Spinal cord (tissue), 9 donors: ENCODE measurements at regions not wholly inside any gene's neighbourhood (a gene's known extent, or its start where the extent isn't known, plus 50 kb on each side); places are given as distances from the start of the nearest gene placed in this dataset.
A peak's percentile ranks its signal among the peaks of the same experiment; 100 is the strongest.

Experiments used
- DNase-seq, 6 donors: peaks; one replicate each; pipeline versions ENCODE4 v3.0.0 to v3.0.0-alpha.2; 2013 to 2015; ENCODE audit warnings: low spot score in 6 of 6, low read depth in 4 of 6
- H3K27ac ChIP-seq: one replicate; pipeline ENCODE4 v1.5.1; 2013; ENCODE audit warnings: low read depth, low read length, control low read depth
- H3K27me3 ChIP-seq: one replicate; pipeline ENCODE4 v1.6.1; 2013; ENCODE audit warnings: low read length; ENCODE audit not compliant: control insufficient read depth, insufficient read depth
- H3K36me3 ChIP-seq: one replicate; pipeline ENCODE4 v1.6.1; 2013; ENCODE audit warnings: low read length; ENCODE audit not compliant: control insufficient read depth, insufficient read depth
- H3K4me1 ChIP-seq: one replicate; pipeline ENCODE4 v1.6.1; 2013; ENCODE audit warnings: low read length; ENCODE audit not compliant: control insufficient read depth, insufficient read depth
- H3K4me3 ChIP-seq: one replicate; pipeline ENCODE4 v1.5.1; 2013; ENCODE audit warnings: low read depth, low read length, control low read depth
- H3K9me3 ChIP-seq: one replicate; pipeline ENCODE4 v1.6.1; 2013; ENCODE audit warnings: low read length; ENCODE audit not compliant: control insufficient read depth, insufficient read depth
- WGBS: methylation state at CpG from one replicate; pipeline ENCODE4 v1.1.5; 2013; ENCODE audit warnings: missing lambda C conversion rate; ENCODE audit not compliant: insufficient coverage; 5-methylcytosine and 5-hydroxymethylcytosine counted together
- donor health status: healthy.

DNA sequence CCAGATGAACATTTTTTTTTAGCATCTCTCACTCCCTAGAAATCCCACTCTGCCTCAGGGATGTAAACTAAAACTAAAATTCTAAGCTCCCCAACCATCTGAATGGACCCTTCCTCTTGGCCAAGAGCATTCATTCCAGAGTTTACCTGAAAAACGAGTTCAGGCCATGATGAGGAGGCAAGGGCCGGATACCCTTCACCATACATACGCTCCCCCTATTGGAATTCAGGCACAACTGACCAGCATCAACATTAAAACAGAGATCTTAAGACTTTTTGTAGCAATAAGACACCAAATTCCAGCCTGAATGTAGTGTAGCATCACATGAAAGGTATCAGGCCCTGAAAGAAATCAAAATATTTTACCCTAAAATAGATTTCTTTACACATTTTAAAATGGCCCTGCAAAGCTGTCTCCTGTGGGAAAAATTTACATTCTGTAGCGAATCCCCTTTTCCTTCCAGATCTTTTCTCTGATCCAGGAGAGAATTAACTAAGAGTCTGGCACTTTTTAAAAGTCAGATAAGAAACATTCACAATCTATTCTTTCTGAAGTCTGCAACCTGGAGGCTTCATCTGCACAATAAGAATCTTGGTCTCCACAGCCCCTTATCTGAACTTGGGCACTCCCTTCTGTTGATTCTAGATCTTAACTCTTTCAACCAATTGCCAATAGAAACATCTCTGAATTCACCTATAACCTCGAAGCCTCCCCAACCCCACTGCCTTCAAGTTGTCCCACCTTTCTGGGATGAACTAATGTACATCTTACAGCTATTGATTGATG, 888.5 kb downstream of the UQCRFS1 start:
- WGBS, result 83% methylated on average over 4 of the region's 5 CpGs
- H3K27me3 ChIP-seq, result no peaks in the 10 kb centered on the region
- H3K36me3 ChIP-seq, result no peaks in the 10 kb centered on the region
- no peak overlapping the region for H3K27ac ChIP-seq
- H3K4me3 ChIP-seq, result no peak overlapping the region
- no peak for DNase-seq
- peaks cover 3% of the 10 kb centered on the region for H3K4me1 ChIP-seq
- H3K9me3 ChIP-seq, result no peaks in the 10 kb centered on the region

DNA sequence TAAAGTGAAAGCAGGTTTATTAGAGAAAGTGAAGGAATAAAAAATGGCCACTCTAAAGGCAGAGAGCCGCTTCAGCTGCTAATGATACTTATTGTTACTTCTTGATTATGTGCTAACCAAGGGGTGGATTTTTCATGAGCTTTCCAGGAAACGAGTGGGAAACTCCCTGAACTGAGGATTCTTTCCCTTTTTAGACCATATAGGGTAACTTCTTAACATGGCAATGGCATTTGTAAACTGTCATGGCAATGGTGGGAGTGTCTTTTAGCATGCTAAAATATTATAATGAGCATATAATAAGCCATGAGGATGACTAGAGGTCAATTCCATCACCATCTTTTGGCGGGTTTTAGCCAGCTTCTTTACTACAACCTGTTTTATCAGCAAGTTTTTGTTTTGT, 890.0 kb downstream of the UQCRFS1 start:
- Histone ChIP-seq H3K9me3 (no peaks in the 10 kb centered on the region), H3K27me3 (no peaks in the 10 kb centered on the region), H3K27ac (no peak overlapping the region), H3K36me3 (no peaks in the 10 kb centered on the region), H3K4me3 (no peak overlapping the region), H3K4me1 (peaks cover 6% of the 10 kb centered on the region)
- no CpG with 5 or more reads among the region's 3 CpGs for WGBS
- DNase-seq, result no peak

DNA sequence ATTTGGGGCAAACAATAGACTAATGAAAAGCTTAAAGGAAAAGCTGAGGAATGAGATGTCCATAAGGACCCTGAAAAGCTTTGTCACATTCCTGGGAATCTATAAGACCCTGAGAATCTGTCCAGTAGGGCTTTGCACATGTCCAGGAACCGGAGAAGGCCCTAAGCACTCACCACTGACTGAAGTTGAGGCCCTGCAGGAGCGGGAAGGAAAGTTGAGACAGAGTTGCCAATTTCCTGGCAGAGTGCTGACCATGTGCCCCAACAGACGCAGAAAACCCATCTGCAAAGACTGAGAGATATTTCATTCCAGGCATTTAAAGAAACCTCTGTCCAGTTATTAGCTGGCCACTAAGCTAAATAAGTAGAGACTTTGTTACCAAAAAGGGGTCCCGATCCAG, 890.5 kb downstream of the UQCRFS1 start:
- H3K27me3 ChIP-seq, result no peaks in the 10 kb centered on the region
- H3K4me1 ChIP-seq, result peaks cover 6% of the 10 kb centered on the region
- H3K4me3 ChIP-seq, result no peak overlapping the region
- H3K27ac ChIP-seq, result no peak overlapping the region
- WGBS, result 76% methylated on average over 2 of the region's 4 CpGs
- H3K36me3 ChIP-seq, result no peaks in the 10 kb centered on the region
- no peaks in the 10 kb centered on the region for H3K9me3 ChIP-seq
- DNase-seq, result no peak

DNA sequence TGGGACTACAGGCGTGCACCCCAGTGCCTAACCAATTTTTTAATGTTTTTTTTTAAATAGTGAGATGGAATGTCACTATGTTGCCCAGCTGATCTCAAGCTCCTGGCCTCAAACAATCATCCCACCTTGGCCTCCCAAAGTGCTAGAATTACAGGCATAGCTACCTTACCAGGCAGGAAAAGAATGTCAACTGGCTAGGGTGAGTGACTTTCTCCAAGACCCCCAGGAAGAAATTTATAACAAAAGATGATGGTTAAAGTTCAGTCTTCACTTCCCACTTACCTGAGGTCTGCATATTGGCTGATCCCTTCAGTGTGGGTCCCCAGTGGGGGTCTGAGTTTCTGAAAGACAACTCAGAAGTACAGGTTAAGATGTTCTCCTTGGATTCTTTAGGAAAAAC, 893.0 kb downstream of the UQCRFS1 start:
- Histone ChIP-seq H3K9me3 (no peaks in the 10 kb centered on the region), H3K27ac (no peak overlapping the region), H3K36me3 (no peaks in the 10 kb centered on the region), H3K27me3 (no peaks in the 10 kb centered on the region), H3K4me3 (no peak overlapping the region), H3K4me1 (peaks cover 13% of the 10 kb centered on the region)
- WGBS, result no CpG with 5 or more reads among the region's 1 CpG
- DNase-seq, result no peak

DNA sequence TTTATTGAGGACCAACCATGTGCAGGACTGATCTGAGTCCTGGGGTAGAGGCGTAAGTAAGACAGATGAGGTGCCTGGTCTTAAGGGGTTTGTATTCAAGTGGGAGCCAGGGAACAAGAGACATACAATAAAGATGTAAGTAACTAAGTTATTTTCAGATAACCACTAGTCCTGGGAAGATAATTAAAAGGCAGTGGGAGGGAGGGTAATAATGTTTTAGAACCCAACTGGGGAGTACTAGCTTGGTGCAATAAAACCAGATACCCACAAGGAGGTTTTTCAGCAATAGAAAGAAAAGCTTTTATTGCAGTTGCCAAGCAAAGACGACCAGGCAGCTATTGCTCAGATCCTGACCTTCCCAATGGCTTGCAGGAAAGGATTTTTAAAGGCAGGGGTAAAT, 893.7 kb downstream of the UQCRFS1 start:
- DNase-seq, result peak in 1 of 6 donors; percentile 89
- Histone ChIP-seq H3K4me3 (no peak overlapping the region), H3K36me3 (no peaks in the 10 kb centered on the region), H3K27ac (no peak overlapping the region), H3K9me3 (no peaks in the 10 kb centered on the region), H3K27me3 (no peaks in the 10 kb centered on the region), H3K4me1 (peaks cover 18% of the 10 kb centered on the region)
- WGBS, result 67% methylated on average over 1 of the region's 2 CpGs

DNA sequence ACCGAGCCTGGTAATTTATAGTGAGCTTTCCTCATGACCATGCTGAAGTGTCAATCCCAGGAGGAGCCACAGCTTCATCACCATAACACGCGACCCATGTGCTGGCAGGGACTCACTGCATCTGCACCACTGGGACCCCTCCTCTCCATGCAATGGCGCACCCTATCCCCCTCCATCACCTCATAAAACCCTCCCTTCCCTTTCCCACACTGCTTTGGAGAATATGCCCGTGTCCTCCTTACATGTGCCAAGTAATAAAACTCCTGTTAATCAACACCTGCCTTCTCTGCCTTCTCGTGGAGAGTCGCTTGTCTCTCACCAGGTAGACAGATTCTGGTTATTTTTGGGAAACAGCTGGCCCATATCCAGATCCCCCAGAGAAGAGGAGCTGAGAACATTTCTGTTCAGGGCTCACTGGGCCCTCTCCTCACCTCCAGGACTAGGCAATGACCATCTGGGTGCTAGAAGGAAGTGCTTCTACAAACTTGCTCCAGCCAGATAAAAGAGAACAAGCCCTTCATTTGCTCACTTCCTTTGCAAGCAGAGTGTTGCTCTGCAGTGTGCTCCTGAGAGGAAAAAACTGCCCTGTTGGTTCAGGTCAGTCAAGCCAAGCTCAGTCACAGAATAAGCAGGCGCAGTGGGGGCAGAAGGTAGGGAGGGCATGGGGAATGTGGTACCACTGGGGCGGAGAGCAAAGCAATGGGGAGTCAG, 894.3 kb downstream of the UQCRFS1 start:
- DNase-seq, result no peak
- Histone ChIP-seq H3K27ac (no peak overlapping the region), H3K4me1 (peaks cover 23% of the 10 kb centered on the region), H3K4me3 (no peak overlapping the region), H3K27me3 (no peaks in the 10 kb centered on the region), H3K36me3 (no peaks in the 10 kb centered on the region), H3K9me3 (no peaks in the 10 kb centered on the region)
- WGBS, result 65% methylated on average over 5 of the region's 9 CpGs

DNA sequence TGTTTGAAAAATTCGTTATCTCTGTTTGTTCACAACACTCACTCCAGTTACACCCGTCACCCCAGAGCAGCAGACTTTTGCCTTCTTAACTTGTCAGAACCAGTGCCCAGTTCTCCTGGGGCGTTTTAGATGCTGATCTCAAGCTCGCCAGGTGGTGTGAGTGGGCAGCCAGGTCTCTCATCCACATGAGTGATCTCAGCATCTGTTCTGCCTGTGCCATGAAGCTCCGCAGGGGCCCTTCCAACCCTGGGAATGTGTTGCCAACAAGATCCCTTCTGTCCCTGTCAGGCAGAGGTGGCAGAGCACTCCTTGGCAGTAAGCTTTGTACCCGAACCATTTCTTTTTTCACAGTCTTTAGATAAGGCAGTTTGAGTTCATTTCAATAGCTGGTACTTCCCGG, 896.5 kb downstream of the UQCRFS1 start:
- no peaks in the 10 kb centered on the region for H3K36me3 ChIP-seq
- no peak overlapping the region for H3K4me3 ChIP-seq
- no peaks in the 10 kb centered on the region for H3K27me3 ChIP-seq
- H3K27ac ChIP-seq, result no peak overlapping the region
- WGBS, result 71% methylated on average over 5 of the region's 7 CpGs
- H3K9me3 ChIP-seq, result no peaks in the 10 kb centered on the region
- H3K4me1 ChIP-seq, result peaks cover 24% of the 10 kb centered on the region
- peak in 1 of 6 donors; percentile 65 for DNase-seq

DNA sequence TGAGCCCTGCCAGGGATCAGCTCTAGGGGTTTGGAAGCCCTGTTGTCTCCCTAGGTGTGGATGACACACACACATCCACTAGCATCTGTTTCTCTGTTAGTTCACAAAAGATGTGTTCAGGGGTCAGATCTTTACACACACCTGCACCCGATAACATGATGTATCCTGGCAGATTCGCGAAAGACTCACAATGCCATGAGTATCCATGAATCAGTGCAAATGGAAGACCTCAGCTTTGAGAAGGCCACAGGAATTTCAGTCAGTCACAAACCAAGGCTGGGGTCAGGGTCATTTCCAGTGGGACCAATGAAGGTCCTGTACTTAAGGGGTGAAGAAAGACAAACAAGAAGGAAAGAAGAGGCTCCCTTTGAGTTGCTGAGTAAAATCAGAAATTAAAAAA, 898.2 kb downstream of the UQCRFS1 start:
- 56% methylated on average over 3 of the region's 3 CpGs for WGBS
- Histone ChIP-seq H3K27ac (no peak overlapping the region), H3K36me3 (no peaks in the 10 kb centered on the region), H3K9me3 (no peaks in the 10 kb centered on the region), H3K4me1 (peaks cover 23% of the 10 kb centered on the region), H3K4me3 (no peak overlapping the region), H3K27me3 (no peaks in the 10 kb centered on the region)
- no peak for DNase-seq

DNA sequence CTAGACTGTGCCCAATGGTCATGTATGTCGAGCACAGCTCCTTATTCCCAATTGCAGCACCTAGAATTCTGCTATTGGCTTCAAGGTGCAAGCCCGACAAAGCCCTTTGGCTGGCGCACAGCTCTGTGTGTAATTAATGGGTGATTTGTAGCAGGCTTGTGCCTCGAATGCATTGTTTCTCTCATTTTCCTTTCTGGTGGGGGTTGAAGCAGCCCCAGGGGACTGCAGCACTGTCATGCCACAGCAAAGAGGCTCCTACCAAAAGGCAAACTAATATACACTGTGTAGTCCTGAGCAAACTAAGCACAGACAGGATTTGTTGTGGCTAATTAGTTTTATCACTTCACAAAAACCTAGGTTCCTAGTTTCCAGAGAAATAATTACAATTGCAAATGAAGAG, 898.7 kb downstream of the UQCRFS1 start:
- no peaks in the 10 kb centered on the region for H3K36me3 ChIP-seq
- no peaks in the 10 kb centered on the region for H3K27me3 ChIP-seq
- no peaks in the 10 kb centered on the region for H3K9me3 ChIP-seq
- no peak overlapping the region for H3K27ac ChIP-seq
- no peak overlapping the region for H3K4me3 ChIP-seq
- WGBS, result 63% methylated on average over 1 of the region's 4 CpGs
- peak in 1 of 6 donors; percentile 77 for DNase-seq
- H3K4me1 ChIP-seq, result peaks cover 21% of the 10 kb centered on the region

DNA sequence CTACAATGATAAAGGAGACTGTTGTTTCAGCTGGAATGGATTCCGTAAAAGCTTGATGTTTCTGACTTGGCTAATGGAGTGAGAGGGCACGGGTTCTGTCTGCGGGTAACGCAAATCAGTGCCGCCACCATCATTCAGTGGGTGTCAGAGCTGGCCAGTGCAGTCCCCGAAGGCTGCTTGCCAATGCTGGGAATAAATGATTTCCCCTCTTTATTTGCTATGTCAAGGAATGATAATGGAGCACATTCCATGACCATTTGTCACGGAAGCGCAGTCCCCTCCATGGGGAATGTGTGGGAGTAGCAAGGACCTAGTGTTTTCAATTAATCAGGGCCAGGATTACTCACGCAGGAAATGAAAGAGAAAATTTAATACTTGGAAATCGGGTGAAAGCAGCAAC, 899.3 kb downstream of the UQCRFS1 start:
- peaks cover 18% of the 10 kb centered on the region for H3K4me1 ChIP-seq
- H3K27ac ChIP-seq, result no peak overlapping the region
- no peaks in the 10 kb centered on the region for H3K36me3 ChIP-seq
- H3K4me3 ChIP-seq, result no peak overlapping the region
- peak in 3 of 6 donors; percentile 58 to 87 (median 76) for DNase-seq
- 13% methylated on average over 7 of the region's 10 CpGs for whole genome bisulfite sequencing
- no peaks in the 10 kb centered on the region for H3K9me3 ChIP-seq
- H3K27me3 ChIP-seq, result no peaks in the 10 kb centered on the region
